ENCODE measurements at regions not wholly inside any gene's neighbourhood (a gene's known extent, or its start where the extent isn't known, plus 50 kb on each side); places are given as distances from the start of the nearest gene placed in this dataset.

DNA sequence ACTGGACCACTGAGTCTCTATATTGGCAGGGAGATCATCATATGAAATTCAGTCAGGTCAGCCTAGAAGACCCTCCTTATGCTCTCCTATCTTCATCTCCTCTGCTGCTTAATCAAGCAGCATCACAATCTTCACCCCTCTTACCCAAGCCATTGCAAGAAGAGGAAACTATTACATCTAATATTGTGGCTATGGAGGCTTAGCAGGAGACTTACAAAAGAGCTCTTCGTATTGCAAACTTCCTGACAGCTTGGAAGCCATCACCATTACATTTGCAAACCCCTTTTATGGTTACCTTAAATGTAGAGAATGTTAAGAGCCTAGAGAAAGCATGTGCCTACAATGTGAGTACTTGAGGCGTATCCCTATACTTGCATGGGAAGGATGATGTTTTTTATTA lies 87.2 kb upstream of the STXBP5 start:
- CTCF ChIA-PET (ENCODE audit: low intra/inter-chr PET ratio, low total read pairs), result no interaction called here

More for the DNA sequence above, 87.2 kb upstream of the STXBP5 start:
- TF ChIP-seq, protein P1, sequence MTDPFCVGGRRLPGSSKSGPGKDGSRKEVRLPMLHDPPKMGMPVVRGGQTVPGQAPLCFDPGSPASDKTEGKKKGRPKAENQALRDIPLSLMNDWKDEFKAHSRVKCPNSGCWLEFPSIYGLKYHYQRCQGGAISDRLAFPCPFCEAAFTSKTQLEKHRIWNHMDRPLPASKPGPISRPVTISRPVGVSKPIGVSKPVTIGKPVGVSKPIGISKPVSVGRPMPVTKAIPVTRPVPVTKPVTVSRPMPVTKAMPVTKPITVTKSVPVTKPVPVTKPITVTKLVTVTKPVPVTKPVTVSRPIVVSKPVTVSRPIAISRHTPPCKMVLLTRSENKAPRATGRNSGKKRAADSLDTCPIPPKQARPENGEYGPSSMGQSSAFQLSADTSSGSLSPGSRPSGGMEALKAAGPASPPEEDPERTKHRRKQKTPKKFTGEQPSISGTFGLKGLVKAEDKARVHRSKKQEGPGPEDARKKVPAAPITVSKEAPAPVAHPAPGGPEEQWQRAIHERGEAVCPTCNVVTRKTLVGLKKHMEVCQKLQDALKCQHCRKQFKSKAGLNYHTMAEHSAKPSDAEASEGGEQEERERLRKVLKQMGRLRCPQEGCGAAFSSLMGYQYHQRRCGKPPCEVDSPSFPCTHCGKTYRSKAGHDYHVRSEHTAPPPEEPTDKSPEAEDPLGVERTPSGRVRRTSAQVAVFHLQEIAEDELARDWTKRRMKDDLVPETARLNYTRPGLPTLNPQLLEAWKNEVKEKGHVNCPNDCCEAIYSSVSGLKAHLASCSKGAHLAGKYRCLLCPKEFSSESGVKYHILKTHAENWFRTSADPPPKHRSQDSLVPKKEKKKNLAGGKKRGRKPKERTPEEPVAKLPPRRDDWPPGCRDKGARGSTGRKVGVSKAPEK (CRISPR knock-in tag; IDR thresholded peaks at IDR 0.05; ENCODE audit: borderline replicate concordance), result no peak
- no peak for TF ChIP-seq ZSCAN12 (CRISPR knock-in tag; IDR thresholded peaks at IDR 0.05)
- no peak for TF ChIP-seq IRF2 (CRISPR knock-in tag; IDR thresholded peaks at IDR 0.05)
- no peak for TF ChIP-seq NFRKB (IDR thresholded peaks at IDR 0.05)
- no peak for TF ChIP-seq ASH2L (IDR thresholded peaks at IDR 0.05; ENCODE audit: insufficient read length, low read depth, low read length)
- TF ChIP-seq ZNF460 (CRISPR knock-in tag; IDR thresholded peaks at IDR 0.05; ENCODE audit: borderline replicate concordance), result no peak
- TF ChIP-seq ZFAT (CRISPR knock-in tag; conservative IDR thresholded peaks at IDR 0.05), result no peak
- TF ChIP-seq E2F1 (CRISPR knock-in tag; IDR thresholded peaks at IDR 0.05), result no peak
- TF ChIP-seq ZNF790 (CRISPR knock-in tag; IDR thresholded peaks at IDR 0.05; ENCODE audit: borderline replicate concordance), result no peak
- Histone ChIP-seq H3K79me2 (ENCODE audit: insufficient read depth, low read length) (no peaks in the 10 kb centered on the region), H3K36me3 (replicated peaks in 1 of 2; ENCODE audit: control insufficient read depth in 1 of 2, insufficient read depth in 2 of 2, low read length in 2 of 2) (no peaks in the 10 kb centered on the region), H2AFZ (ENCODE audit: low read length) (no peak overlapping the region), H3K4me2 (ENCODE audit: low read depth, low read length) (no peak overlapping the region), H3K9me3 (ENCODE audit: low read length) (no peaks in the 10 kb centered on the region), H3K4me1 (ENCODE audit: insufficient read depth, low read length) (no peaks in the 10 kb centered on the region), H3K27ac (ENCODE audit: extremely low read length, insufficient read depth, low read length) (no peak overlapping the region), H3K9ac (ENCODE audit: insufficient read depth, low read depth, low read length) (no peak overlapping the region), H4K20me1 (ENCODE audit: insufficient read depth, low read length) (no peaks in the 10 kb centered on the region), H3K4me3 (replicated peaks in 1 of 3; ENCODE audit: insufficient read depth in 1 of 3, low read depth in 2 of 3, low read length in 3 of 3) (no peak overlapping the region), H3K27me3 (ENCODE audit: control insufficient read depth in 1 of 2, insufficient read depth in 2 of 2, low read length in 2 of 2) (peaks cover 0 to 1% of the 10 kb centered on the region in 2 experiments; a peak in 1 of 5 replicates)
- no TSS peak for BruUV-seq (replicated peaks)
- 8% methylated on average over 2 of the region's 2 CpGs for WGBS (ENCODE audit: low lambda C conversion rate)
- in situ Hi-C loops (cut with HindIII; ENCODE audit: extremely low pct_ligation_motif_present, low pct_unique_long_range_greater_than_20kb) (no loop called here), intact Hi-C loops (cut with micrococcal nuclease; ENCODE audit: unreplicated experiment) (no loop called here)
- POLR2A ChIA-PET, result no interaction called here
- ATAC-seq (no peak), FAIRE-seq (no peak), DNase-seq (ENCODE audit: low spot score) (no peak)
